Epithelial cell of proximal tubule (primary cell): ENCODE measurements at regions not wholly inside any gene's neighbourhood (a gene's known extent, or its start where the extent isn't known, plus 50 kb on each side); places are given as distances from the start of the nearest gene placed in this dataset.
A peak's percentile ranks its signal among the peaks of the same experiment; 100 is the strongest.

Experiments used
- DNase-seq: peaks from one replicate; pipeline ENCODE4 v3.0.0-alpha.2; 2011; ENCODE audit warnings: low read depth
- H3K4me3 ChIP-seq: 2 replicates; pipeline ENCODE4 v1.5.1; 2011; ENCODE audit warnings: low read depth, mild to moderate bottlenecking, low read length
- TF ChIP-seq, protein P1 (sequence below): conservative IDR thresholded peaks from 2 replicates; pipeline ENCODE4 v1.5.1; 2012; ENCODE audit warnings: low read depth, mild to moderate bottlenecking, low read length

DNA sequence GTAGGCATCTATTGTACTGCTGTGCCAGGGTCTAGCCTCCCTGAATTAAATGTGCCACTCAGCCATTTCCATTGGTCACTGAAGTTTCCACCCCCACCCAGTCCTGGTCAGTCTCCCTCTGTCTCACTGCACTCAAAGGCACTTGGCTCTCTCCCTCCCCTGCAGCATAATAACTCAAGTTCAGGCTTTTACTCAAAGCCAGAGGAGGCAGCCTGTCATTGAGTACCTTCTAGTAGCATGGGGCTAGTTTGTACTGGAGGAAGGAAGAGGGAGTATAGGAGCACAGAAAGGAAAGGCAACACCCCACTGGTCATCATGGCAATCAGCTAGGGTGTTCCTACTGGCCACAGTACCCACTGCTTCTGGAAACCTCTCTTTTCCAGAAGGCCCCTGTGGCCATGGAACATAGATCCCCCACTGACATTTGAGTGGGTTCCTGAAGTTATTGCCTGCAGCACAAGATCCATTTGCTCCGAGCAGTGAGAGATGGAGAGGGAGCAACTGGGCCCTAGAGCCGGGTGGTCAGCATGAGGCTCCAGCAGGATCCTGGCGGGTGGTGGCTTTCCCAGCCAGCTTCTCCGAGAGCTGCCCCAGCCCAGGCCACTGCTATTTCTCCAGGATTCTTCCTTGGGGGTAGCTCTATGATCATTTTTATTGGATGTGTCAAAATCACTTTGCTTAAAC, 89.9 kb upstream of the CPEB4 start:
- TF ChIP-seq, protein P1, sequence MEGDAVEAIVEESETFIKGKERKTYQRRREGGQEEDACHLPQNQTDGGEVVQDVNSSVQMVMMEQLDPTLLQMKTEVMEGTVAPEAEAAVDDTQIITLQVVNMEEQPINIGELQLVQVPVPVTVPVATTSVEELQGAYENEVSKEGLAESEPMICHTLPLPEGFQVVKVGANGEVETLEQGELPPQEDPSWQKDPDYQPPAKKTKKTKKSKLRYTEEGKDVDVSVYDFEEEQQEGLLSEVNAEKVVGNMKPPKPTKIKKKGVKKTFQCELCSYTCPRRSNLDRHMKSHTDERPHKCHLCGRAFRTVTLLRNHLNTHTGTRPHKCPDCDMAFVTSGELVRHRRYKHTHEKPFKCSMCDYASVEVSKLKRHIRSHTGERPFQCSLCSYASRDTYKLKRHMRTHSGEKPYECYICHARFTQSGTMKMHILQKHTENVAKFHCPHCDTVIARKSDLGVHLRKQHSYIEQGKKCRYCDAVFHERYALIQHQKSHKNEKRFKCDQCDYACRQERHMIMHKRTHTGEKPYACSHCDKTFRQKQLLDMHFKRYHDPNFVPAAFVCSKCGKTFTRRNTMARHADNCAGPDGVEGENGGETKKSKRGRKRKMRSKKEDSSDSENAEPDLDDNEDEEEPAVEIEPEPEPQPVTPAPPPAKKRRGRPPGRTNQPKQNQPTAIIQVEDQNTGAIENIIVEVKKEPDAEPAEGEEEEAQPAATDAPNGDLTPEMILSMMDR = no peak
- no peak for DNase-seq
- H3K4me3 ChIP-seq = no peak overlapping the region

DNA sequence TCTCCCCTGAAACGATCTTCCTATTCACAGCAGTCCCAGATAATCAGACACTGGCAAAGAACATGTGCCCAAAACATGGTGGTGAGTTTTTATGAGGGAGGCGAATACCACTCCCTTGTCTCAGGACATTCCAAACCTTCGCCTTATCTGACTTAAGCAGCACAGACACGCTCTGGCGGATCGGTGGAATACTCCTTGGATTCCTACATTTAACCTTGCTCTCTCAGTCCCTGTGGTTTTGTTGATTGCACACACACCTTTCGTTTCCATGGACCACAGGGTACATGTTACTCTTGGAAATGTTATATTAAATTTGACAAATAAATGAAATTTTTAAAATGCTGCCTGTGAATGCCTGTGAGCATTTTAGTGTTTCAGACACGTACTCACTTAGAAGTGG, 87.8 kb upstream of the CPEB4 start:
- peak; percentile 91 for DNase-seq
- TF ChIP-seq, protein P1 = no peak
- no peak overlapping the region for H3K4me3 ChIP-seq

DNA sequence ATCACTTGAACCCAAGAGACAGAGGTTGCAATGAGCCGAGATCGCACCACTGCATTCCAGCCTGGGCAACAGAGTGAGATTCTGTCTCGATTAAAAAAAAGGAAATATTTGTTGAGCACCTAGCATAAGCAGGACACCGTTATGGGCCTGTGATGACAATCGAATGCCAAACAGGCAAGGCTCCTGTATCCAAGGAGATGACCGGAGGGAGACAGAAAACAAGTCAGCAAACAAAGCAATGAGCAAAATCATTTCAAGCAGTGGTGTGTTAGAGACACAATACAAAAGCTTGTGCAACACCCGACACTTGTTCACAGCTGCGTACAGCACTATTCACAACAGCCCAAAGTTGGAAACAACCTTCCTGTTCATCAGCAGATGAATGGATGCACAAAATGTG, 87.1 kb upstream of the CPEB4 start:
- no peak for DNase-seq
- no peak overlapping the region for H3K4me3 ChIP-seq
- TF ChIP-seq, protein P1 = no peak

DNA sequence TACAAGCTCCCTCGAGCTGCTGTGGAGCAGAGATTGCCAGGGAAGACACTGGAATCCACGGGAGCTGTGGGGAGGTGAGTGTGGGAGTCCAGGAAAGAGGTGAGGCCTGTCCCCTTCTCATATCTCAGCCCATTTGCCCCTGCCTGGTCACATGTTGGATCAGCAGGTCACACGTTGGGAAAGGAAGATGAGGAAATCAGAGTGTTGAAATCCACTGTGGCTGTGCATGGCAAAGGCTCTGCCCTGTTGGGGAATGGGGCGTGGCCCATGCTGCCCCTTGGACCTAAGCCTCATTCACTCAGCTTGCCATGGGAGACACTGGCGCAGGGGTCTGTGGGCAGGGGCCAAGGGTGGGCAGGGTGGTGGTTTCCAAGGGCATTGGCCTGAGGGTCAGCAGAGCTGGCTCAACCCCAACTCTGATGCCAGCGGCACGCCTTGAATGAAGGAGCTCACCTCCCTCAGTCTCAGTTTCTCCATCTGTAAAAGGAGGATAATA, 85.4 kb upstream of the CPEB4 start:
- DNase-seq = peak; percentile 67
- H3K4me3 ChIP-seq = no peak overlapping the region
- TF ChIP-seq, protein P1 = no peak

DNA sequence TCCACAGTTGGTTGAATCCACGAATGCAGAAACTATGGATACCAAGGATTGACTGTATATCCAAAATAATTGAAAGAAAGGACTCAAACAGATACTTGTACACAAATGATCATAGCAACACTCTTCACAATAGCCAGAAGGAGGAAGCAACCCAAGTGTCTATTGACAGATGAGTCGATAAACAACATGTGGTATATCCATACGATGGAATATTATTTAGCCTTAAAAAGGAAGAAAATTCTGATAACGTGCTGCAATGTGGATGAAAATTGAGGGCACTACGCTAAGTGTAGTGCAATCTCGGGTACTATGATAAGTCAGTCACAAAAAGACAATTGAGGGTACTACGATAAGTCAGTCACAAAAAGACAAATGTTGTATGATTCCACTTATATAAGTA, 83.6 kb upstream of the CPEB4 start:
- TF ChIP-seq, protein P1 = no peak
- DNase-seq = no peak

DNA sequence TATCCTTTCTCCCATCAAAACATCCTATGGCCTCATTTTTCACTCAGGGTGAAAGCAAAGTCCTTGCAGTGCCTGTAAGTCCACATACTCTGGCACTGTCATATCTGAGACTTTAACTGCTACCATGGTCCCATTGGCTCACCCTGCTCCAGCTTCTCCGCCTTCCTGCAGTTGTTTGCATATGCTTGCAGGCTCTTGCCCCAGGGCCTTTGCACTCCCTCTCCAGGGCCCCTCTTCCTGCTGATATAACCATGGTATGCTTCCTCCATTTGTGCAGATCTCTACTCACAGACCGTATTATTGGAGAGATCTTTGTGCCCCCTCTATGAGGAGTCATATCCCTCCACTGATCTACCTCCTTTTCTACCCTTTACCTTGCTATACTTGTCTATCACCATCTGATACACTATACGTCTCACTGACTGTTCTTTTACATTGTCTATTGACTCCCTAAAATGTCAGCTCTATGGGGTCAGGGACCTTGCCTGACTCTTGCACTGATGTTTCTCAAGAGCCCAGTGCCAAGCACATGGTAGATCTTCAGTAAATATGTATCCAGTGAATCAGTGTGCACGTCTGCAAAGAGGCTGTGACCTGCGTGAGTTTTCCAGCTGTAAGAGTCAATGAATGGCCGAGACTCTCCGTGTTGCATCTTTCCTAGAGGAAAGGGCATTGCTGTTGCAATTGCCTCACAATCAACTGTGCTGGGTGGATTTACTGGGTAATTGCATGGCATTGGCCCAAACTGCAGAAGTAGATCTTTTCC, 81.7 kb upstream of the CPEB4 start:
- no peak for DNase-seq
- TF ChIP-seq, protein P1 = no peak
- no peak overlapping the region for H3K4me3 ChIP-seq

More for the DNA sequence above, 83.6 kb upstream of the CPEB4 start:
- no peak overlapping the region for H3K4me3 ChIP-seq
